HFFc6 (cell line): ENCODE measurements at regions not wholly inside any gene's neighbourhood (a gene's known extent, or its start where the extent isn't known, plus 50 kb on each side); places are given as distances from the start of the nearest gene placed in this dataset.
"Not testable (repeated sequence)": the region's sequence is repeated elsewhere in the genome, so short reads cannot be mapped to it uniquely, and the experiment has no call there.

Source experiments
- DNase-seq: peaks from one replicate; pipeline ENCODE4 v3.0.0-alpha.2; 2018
- H3K27ac Mint-ChIP-seq: 2 replicates; pipeline ENCODE4 v1.8.0; 2020; ENCODE audit warnings: mild to moderate bottlenecking, mixed read lengths
- H3K27me3 Mint-ChIP-seq: 2 replicates; pipeline ENCODE4 v1.8.0; 2021; ENCODE audit warnings: mild to moderate bottlenecking, moderate library complexity, mixed read lengths; ENCODE audit not compliant: insufficient read depth
- H3K36me3 Mint-ChIP-seq: 2 replicates; pipeline ENCODE4 v1.8.0; 2021; ENCODE audit warnings: low read depth, mixed read lengths
- H3K4me1 Mint-ChIP-seq: 2 replicates; pipeline ENCODE4 v1.8.0; 2020; ENCODE audit warnings: low read depth, mixed read lengths
- H3K4me3 Mint-ChIP-seq: 2 replicates; pipeline ENCODE4 v1.8.0; 2020; ENCODE audit warnings: mild to moderate bottlenecking, moderate library complexity, mixed read lengths
- H3K9me3 Mint-ChIP-seq: 2 replicates; pipeline ENCODE4 v1.8.0; 2020; ENCODE audit warnings: mild to moderate bottlenecking, mixed read lengths
- CTCF ChIP-seq: fragments of 200-600 bp; sonication (generic); IDR thresholded peaks from 2 replicates; pipeline ENCODE4 v1.5.0; 2021; ENCODE audit warnings: antibody characterized with exemption, mild to moderate bottlenecking

GRCh38 chr2:150260636-150261035 is 226.8 kb downstream of the RND3 start:
- Mint-ChIP-seq H3K27me3 (peaks cover 1% of the 10 kb centered on the region; the same call in 1 of the 2 replicates), H3K4me3 (no peak overlapping the region), H3K9me3 (no peaks in the 10 kb centered on the region), H3K27ac (no peak overlapping the region), H3K36me3 (no peaks in the 10 kb centered on the region), H3K4me1 (peaks cover 20% of the 10 kb centered on the region)
- no peak for TF ChIP-seq CTCF
- DNase-seq, result no peak

GRCh38 chr2:150259746-150260145 is 227.7 kb downstream of the RND3 start:
- no peaks in the 10 kb centered on the region for H3K9me3 Mint-ChIP-seq
- H3K27me3 Mint-ChIP-seq, result peaks cover 1% of the 10 kb centered on the region; the same call in 1 of the 2 replicates
- no peak for TF ChIP-seq CTCF
- H3K27ac Mint-ChIP-seq, result no peak overlapping the region
- no peak overlapping the region for H3K4me3 Mint-ChIP-seq
- no peaks in the 10 kb centered on the region for H3K36me3 Mint-ChIP-seq
- H3K4me1 Mint-ChIP-seq, result peaks cover 28% of the 10 kb centered on the region
- DNase-seq, result no peak

GRCh38 chr2:150258781-150259307 is 228.6 kb downstream of the RND3 start:
- Mint-ChIP-seq H3K27ac (no peak overlapping the region), H3K4me1 (peaks cover 28% of the 10 kb centered on the region), H3K27me3 (peaks cover 1% of the 10 kb centered on the region; the same call in 1 of the 2 replicates), H3K4me3 (no peak overlapping the region), H3K36me3 (no peaks in the 10 kb centered on the region), H3K9me3 (no peaks in the 10 kb centered on the region)
- DNase-seq, result no peak
- no peak for TF ChIP-seq CTCF

GRCh38 chr2:150256736-150257135 is 230.7 kb downstream of the RND3 start:
- peaks cover 28% of the 10 kb centered on the region for H3K4me1 Mint-ChIP-seq
- no peak for TF ChIP-seq CTCF
- H3K36me3 Mint-ChIP-seq, result no peaks in the 10 kb centered on the region
- H3K4me3 Mint-ChIP-seq, result no peak overlapping the region
- peaks cover 1% of the 10 kb centered on the region; the same call in 1 of the 2 replicates for H3K27me3 Mint-ChIP-seq
- no peak overlapping the region for H3K27ac Mint-ChIP-seq
- no peaks in the 10 kb centered on the region for H3K9me3 Mint-ChIP-seq
- no peak for DNase-seq

GRCh38 chr2:150255528-150255927 is 231.9 kb downstream of the RND3 start:
- no peaks in the 10 kb centered on the region for H3K9me3 Mint-ChIP-seq
- TF ChIP-seq CTCF, result no peak
- no peaks in the 10 kb centered on the region for H3K27me3 Mint-ChIP-seq
- peak overlapping the region; percentile 17 for H3K27ac Mint-ChIP-seq
- H3K4me3 Mint-ChIP-seq, result no peak overlapping the region; the same call in 1 of the 2 replicates
- no peaks in the 10 kb centered on the region for H3K36me3 Mint-ChIP-seq
- peak; percentile 52 for DNase-seq
- H3K4me1 Mint-ChIP-seq, result peaks cover 28% of the 10 kb centered on the region

- H3K4me3 Mint-ChIP-seq, H3K36me3 Mint-ChIP-seq, H3K27me3 Mint-ChIP-seq, H3K9me3 Mint-ChIP-seq, DNase-seq, H3K4me1 Mint-ChIP-seq, H3K27ac Mint-ChIP-seq: not testable (repeated sequence)
Observed at GRCh38 chr2:150249735-150250134, 237.7 kb downstream of the RND3 start.
